IPS-NIHi7 (cell line): ENCODE measurements at regions not wholly inside any gene's neighbourhood (a gene's known extent, or its start where the extent isn't known, plus 50 kb on each side); places are given as distances from the start of the nearest gene placed in this dataset.

ENCODE experiments used
- DNase-seq: peaks from one replicate; pipeline ENCODE4 v3.0.0; 2012; ENCODE audit warnings: mixed read lengths; ENCODE audit errors: extremely low spot score

- DNase-seq, result no peak
Measured at GRCh38 chr1:83033682-83034081, 965.2 kb downstream of the TTLL7 start.

DNA sequence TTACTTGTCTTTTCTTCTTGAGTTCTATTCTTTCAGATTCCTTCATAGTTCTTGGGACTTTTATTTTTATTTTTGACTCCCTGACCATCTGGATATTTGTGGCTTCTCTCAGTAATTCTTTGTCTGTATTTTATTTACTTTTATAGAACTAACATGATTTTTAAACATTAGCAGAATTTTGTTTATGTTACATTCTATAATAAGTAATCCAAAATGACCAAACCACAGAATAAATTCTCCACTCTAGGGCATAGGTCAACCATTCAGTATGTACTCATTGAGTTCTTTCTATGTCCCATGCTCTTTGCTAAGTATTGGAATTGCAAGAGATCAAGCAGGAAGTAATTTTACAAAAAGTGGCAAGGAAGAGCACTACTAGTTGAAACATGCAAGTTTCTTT, 969.0 kb downstream of the TTLL7 start:
- DNase-seq, result no peak

- no peak for DNase-seq
Measured at GRCh38 chr1:83029050-83029449, 969.9 kb downstream of the TTLL7 start.

GRCh38 chr1:83028467-83028866, 970.5 kb downstream of the TTLL7 start:
- no peak for DNase-seq

DNA sequence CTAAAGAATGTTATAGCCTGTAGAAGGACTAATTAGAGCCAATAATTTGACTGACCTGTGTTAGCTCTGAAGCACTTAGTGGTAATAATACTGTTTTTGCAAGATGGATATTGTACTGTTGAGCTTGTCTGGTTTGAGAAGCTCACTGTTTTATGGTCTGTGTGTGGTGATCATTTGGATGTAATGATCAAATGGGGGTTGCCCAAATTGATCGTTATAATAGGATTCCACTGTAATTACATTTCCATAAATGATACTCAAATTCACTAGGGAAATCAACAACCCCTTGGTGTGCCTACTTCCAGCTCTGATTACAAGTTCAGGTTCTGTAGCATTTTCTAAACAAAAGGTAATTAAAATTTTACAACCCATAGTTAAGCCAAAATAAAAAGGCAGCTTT, 971.4 kb downstream of the TTLL7 start:
- DNase-seq, result no peak

DNA sequence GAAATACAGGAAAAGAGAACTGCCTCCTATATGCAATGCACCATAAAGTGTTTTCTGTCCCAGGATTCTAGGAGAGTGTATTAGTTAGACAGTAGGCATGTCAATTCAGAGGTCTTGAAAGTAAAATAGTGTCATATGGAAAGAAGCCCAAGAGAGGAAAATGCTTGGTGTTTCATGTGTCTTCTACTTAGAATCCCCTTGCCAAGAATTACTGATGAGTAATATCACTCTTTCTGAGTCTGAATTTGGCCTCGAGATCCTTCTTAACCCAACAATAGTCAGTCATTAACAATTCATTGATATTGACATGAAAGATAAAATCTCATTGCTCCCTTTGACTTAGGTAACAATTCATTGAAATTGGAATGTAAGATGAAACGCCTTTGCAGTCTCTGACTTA, 972.2 kb downstream of the TTLL7 start:
- no peak for DNase-seq

GRCh38 chr1:83024251-83024767, 974.6 kb downstream of the TTLL7 start:
- DNase-seq, result no peak

GRCh38 chr1:83023212-83023611, 975.7 kb downstream of the TTLL7 start:
- no peak for DNase-seq

- no peak for DNase-seq
Measured at GRCh38 chr1:83022206-83022605, 976.7 kb downstream of the TTLL7 start.

- no peak for DNase-seq
Measured at GRCh38 chr1:83017701-83018100, 981.2 kb downstream of the TTLL7 start.

DNA sequence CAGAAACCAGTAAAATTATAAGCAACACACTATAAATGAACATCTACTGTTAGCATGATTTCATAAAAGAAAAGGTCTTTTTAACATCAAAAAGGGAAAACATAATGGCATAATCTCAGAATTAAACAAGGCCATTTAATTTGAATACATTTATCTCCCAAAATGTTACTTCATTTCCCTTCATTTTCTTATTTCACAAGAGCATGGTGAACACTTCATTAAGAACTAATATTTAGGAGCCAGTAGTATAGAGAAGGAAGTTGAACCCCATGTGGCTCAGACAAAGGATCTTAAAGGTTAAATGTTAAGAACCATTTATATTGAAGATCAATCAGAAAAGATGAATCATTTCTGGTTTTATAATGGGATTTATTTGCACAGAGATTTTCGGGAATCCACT, 981.7 kb downstream of the TTLL7 start:
- DNase-seq, result no peak

DNA sequence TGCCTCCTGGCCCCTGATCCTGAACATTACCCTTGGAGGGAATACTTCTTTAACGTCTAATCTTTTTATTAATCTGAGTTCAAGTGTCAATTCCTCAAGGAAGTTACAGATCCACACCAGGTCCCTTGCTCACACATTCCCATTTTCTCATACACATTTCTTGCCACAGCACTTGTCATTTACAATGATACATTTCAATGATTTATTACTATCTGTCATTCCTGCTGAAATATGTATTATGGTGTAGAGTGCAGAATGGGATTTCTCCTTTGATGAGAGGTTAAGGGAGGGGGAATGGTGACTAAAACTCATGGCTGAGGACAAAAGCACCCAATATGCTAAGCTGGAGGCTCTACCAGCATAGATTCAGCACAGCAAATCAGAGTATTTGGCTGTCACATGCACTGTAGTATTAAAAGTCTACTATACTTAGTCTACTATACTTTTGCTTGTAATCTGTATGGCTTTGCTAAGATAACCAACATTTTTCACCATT, 982.5 kb downstream of the TTLL7 start:
- no peak for DNase-seq

GRCh38 chr1:83015163-83015562, 983.8 kb downstream of the TTLL7 start:
- no peak for DNase-seq

DNA sequence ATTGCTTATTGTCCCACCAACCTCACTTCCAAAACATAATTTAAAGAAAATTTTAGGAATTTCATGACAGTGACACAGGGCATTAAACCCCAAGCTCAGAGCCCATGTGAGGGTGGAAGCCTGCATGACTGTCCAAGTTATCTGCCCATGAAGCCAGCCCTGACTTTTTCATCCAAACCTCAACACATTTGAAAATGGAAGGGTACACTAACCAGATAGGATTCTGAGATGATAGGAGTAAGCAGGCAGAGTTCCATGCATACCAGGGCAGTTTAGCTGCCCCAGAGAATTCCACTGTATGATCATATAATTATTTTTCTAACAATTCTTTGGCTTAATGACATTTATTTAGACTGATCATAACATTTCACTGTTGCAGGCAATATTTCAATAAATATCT, 986.0 kb downstream of the TTLL7 start:
- DNase-seq, result no peak

- DNase-seq, result no peak
Measured at GRCh38 chr1:83011265-83011664, 987.7 kb downstream of the TTLL7 start.

DNA sequence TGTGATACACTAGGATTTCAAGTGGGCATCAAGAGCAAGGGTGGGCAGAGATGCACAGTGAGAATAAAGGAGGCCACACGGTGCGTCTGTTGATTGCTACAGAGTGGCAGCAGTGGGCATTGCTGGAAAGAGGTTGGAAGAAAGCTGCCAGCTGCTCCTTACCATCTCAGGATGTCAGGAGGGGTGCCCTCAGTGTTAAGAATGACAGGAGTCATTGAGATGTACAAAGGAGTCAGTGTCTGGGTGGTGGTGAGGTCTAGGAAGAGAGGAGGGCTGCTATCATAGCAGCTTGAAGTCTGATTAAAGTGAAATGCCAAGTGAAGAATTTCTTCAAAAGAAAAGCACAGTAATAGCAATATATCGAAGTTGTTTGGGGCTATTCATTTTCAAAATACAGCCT, 992.7 kb downstream of the TTLL7 start:
- no peak for DNase-seq

DNA sequence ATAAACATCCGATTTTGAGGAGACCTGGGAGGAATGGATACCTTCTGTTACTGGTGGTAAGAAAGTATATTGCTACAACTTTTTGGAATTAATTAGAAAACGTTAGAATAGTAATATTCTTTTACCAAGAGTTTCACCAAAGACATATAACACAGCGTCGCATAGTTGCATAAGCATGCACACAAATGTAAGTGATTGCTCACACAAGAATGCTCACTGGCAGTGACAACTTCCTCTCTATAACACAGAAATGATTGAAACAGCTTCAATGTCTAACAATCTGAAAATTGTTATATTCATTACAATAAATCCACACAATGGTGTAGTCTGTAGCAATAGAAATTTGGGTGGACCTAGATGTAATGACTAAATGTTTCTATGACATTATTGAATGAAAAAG, 998.6 kb downstream of the TTLL7 start:
- no peak for DNase-seq

GRCh38 chr1:82995951-82996350, 1003.0 kb downstream of the TTLL7 start:
- DNase-seq, result no peak

DNA sequence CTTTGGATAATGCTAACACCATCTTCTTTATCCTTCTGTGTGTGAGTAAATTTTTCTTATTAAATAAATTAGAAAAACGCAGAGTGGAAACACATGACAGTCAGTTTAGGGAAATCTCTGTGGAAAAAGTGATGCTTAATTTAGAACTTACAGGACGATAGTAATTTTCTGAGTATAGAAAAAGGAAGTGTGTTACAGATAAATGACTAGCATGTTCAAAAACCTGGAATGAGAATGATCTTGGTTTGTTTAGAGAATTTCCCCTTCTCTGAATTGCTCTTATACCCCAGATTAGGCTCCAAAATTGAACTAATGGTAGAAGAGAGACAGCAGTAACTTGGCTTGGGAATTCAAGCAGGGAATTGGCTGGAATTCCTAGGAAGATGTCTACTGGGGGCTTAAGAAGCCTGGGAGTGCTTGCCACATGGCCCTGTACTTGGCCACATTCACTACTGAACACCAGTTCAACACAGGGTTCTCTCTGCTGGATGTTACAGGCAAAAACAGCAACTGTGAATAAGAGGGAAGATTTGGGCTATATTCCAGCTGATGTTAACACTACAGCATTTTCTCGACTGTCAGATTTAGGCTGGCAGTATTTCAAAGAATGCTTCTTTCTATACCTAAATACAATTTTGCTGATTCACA, 1004.2 kb downstream of the TTLL7 start:
- no peak for DNase-seq

DNA sequence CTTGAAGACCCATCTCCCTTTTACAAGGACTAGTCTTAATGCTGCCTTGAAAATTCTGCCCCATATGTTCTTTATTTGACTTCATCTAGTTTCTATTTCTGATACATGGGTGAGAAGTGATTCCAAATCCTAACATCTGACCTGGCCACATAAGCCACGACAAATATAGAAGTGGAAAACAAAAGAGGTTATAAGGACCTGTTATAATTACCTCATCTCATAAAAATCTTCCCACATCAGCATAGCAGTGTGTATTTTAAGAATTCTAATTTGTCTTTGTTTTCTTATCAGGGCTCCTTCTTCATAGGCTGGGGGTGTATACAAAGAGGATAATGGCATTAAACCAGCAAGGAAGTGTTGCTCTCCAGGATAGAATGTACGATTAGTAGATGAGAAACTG, 1007.4 kb downstream of the TTLL7 start:
- DNase-seq, result no peak

DNA sequence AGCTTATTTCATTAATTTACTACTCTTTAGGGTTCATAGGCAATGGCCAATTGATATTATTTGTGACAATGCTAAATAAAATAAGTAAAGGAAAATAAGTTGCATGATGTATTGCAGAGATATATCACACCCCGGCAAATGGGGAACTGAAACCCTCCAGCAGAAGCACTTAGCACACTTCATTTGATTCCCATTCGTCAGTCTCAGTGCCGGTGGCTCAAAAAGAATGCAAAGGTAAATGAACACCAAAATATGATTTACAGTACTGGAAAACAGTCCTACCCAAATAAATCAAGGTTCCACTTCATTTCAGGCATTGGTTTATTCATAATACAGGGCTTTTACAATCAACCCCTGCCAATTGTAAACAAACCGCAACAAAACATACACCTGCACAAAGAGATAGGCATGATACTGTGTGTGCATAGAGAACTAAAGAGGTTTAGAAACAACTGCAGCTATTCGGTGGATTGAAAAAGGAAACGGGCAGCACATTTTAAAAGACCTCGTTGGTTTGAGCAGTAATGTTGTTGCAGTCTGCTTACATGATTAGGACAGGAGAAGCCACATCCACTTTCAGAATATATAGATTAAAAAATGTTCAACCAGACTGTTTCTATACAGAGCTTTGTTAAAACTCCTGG, 1019.2 kb downstream of the TTLL7 start:
- DNase-seq, result no peak

GRCh38 chr1:82978461-82979324, 1020.2 kb downstream of the TTLL7 start:
- peak; percentile 20 for DNase-seq
